ENCODE measurements at regions not wholly inside any gene's neighbourhood (a gene's known extent, or its start where the extent isn't known, plus 50 kb on each side); places are given as distances from the start of the nearest gene placed in this dataset.

- DNase-seq, result no peak
- H3K36me3 Mint-ChIP-seq, result no peaks in the 10 kb centered on the region
- no peak overlapping the region for H3K4me3 Mint-ChIP-seq
- H3K27ac Mint-ChIP-seq, result no peak overlapping the region
- peaks cover 11 to 52% (median 28%) of the 10 kb centered on the region in 6 donors for H3K9me3 Mint-ChIP-seq
- H3K4me1 Mint-ChIP-seq, result no peaks in the 10 kb centered on the region
- H3K27me3 Mint-ChIP-seq (ENCODE audit: low read depth in 3 of 3), result peaks cover 0 to 1% (median 0%) of the 10 kb centered on the region in 3 donors
Measured at GRCh38 chr3:22045882-22046281, 294.9 kb upstream of the ZNF385D start.

GRCh38 chr3:22063500-22063899 is 312.5 kb upstream of the ZNF385D start:
- Mint-ChIP-seq H3K36me3 (no peaks in the 10 kb centered on the region), H3K4me3 (no peak overlapping the region), H3K27me3 (ENCODE audit: low read depth in 3 of 3) (no peaks in the 10 kb centered on the region), H3K27ac (no peak overlapping the region), H3K4me1 (no peaks in the 10 kb centered on the region), H3K9me3 (peaks cover 10 to 46% (median 14%) of the 10 kb centered on the region in 6 donors)
- no peak for DNase-seq

- no peak overlapping the region for H3K27ac Mint-ChIP-seq
- H3K4me1 Mint-ChIP-seq, result no peaks in the 10 kb centered on the region
- H3K36me3 Mint-ChIP-seq, result peaks cover 0 to 3% (median 0%) of the 10 kb centered on the region in 3 donors
- peaks cover 8 to 41% (median 16%) of the 10 kb centered on the region in 6 donors for H3K9me3 Mint-ChIP-seq
- no peak overlapping the region for H3K4me3 Mint-ChIP-seq
- no peak for DNase-seq
- peaks cover 0 to 2% (median 2%) of the 10 kb centered on the region in 3 donors for H3K27me3 Mint-ChIP-seq (ENCODE audit: low read depth in 3 of 3)
Measured at GRCh38 chr3:22068619-22069018, 317.6 kb upstream of the ZNF385D start.

GRCh38 chr3:22088204-22088603 is 337.2 kb upstream of the ZNF385D start:
- H3K36me3 Mint-ChIP-seq, result no peaks in the 10 kb centered on the region
- H3K4me3 Mint-ChIP-seq, result no peak overlapping the region
- H3K4me1 Mint-ChIP-seq, result no peaks in the 10 kb centered on the region
- no peak for DNase-seq
- no peaks in the 10 kb centered on the region for H3K27me3 Mint-ChIP-seq (ENCODE audit: low read depth in 3 of 3)
- H3K27ac Mint-ChIP-seq, result no peak overlapping the region
- peaks cover 0 to 15% (median 8%) of the 10 kb centered on the region in 6 donors for H3K9me3 Mint-ChIP-seq

GRCh38 chr3:22089284-22089683 is 338.3 kb upstream of the ZNF385D start:
- H3K27ac Mint-ChIP-seq, result no peak overlapping the region
- no peaks in the 10 kb centered on the region for H3K36me3 Mint-ChIP-seq
- DNase-seq, result no peak
- H3K4me1 Mint-ChIP-seq, result no peaks in the 10 kb centered on the region
- no peaks in the 10 kb centered on the region for H3K27me3 Mint-ChIP-seq (ENCODE audit: low read depth in 3 of 3)
- no peak overlapping the region for H3K4me3 Mint-ChIP-seq
- H3K9me3 Mint-ChIP-seq, result peaks cover 0 to 15% (median 5%) of the 10 kb centered on the region in 6 donors

- Mint-ChIP-seq H3K36me3 (no peaks in the 10 kb centered on the region), H3K4me1 (no peaks in the 10 kb centered on the region), H3K9me3 (peaks cover 0 to 11% (median 4%) of the 10 kb centered on the region in 6 donors), H3K27me3 (ENCODE audit: low read depth in 3 of 3) (no peaks in the 10 kb centered on the region), H3K4me3 (no peak overlapping the region), H3K27ac (no peak overlapping the region)
- DNase-seq, result no peak
Measured at GRCh38 chr3:22091329-22091728, 340.3 kb upstream of the ZNF385D start.

- Mint-ChIP-seq H3K36me3 (no peaks in the 10 kb centered on the region), H3K9me3 (peaks cover 3 to 22% (median 7%) of the 10 kb centered on the region in 6 donors), H3K27me3 (ENCODE audit: low read depth in 3 of 3) (no peaks in the 10 kb centered on the region), H3K4me3 (no peak overlapping the region), H3K27ac (no peak overlapping the region), H3K4me1 (no peaks in the 10 kb centered on the region)
- DNase-seq, result no peak
Measured at GRCh38 chr3:22098021-22098420, 347.0 kb upstream of the ZNF385D start.

- Mint-ChIP-seq H3K9me3 (peaks cover 0 to 22% (median 9%) of the 10 kb centered on the region in 6 donors), H3K36me3 (no peaks in the 10 kb centered on the region), H3K27ac (no peak overlapping the region), H3K4me3 (no peak overlapping the region), H3K4me1 (no peaks in the 10 kb centered on the region), H3K27me3 (ENCODE audit: low read depth in 3 of 3) (no peaks in the 10 kb centered on the region)
- no peak for DNase-seq
Measured at GRCh38 chr3:22101351-22101750, 350.3 kb upstream of the ZNF385D start.

GRCh38 chr3:22101811-22102210 is 350.8 kb upstream of the ZNF385D start:
- H3K4me1 Mint-ChIP-seq, result no peaks in the 10 kb centered on the region
- peaks cover 2 to 22% (median 11%) of the 10 kb centered on the region in 6 donors for H3K9me3 Mint-ChIP-seq
- DNase-seq, result no peak
- no peak overlapping the region for H3K4me3 Mint-ChIP-seq
- no peak overlapping the region for H3K27ac Mint-ChIP-seq
- H3K27me3 Mint-ChIP-seq (ENCODE audit: low read depth in 3 of 3), result no peaks in the 10 kb centered on the region
- H3K36me3 Mint-ChIP-seq, result no peaks in the 10 kb centered on the region

- H3K4me1 Mint-ChIP-seq, result no peaks in the 10 kb centered on the region
- H3K9me3 Mint-ChIP-seq, result peaks cover 2 to 19% (median 11%) of the 10 kb centered on the region in 6 donors
- no peaks in the 10 kb centered on the region for H3K36me3 Mint-ChIP-seq
- no peak for DNase-seq
- no peak overlapping the region for H3K4me3 Mint-ChIP-seq
- H3K27ac Mint-ChIP-seq, result no peak overlapping the region
- no peaks in the 10 kb centered on the region for H3K27me3 Mint-ChIP-seq (ENCODE audit: low read depth in 3 of 3)
Measured at GRCh38 chr3:22103423-22103822, 352.4 kb upstream of the ZNF385D start.

- Mint-ChIP-seq H3K4me3 (no peak overlapping the region), H3K36me3 (no peaks in the 10 kb centered on the region), H3K27ac (no peak overlapping the region), H3K4me1 (no peaks in the 10 kb centered on the region), H3K9me3 (peaks cover 5 to 20% (median 9%) of the 10 kb centered on the region in 6 donors), H3K27me3 (ENCODE audit: low read depth in 3 of 3) (no peaks in the 10 kb centered on the region)
- DNase-seq, result no peak
Measured at GRCh38 chr3:22106213-22106896, 355.3 kb upstream of the ZNF385D start.

- Mint-ChIP-seq H3K4me1 (no peaks in the 10 kb centered on the region), H3K9me3 (peaks cover 3 to 19% (median 7%) of the 10 kb centered on the region in 6 donors), H3K27me3 (ENCODE audit: low read depth in 3 of 3) (peaks cover 0 to 2% (median 0%) of the 10 kb centered on the region in 3 donors), H3K4me3 (no peak overlapping the region), H3K27ac (no peak overlapping the region), H3K36me3 (no peaks in the 10 kb centered on the region)
- no peak for DNase-seq
Measured at GRCh38 chr3:22111226-22111625, 360.2 kb upstream of the ZNF385D start.

GRCh38 chr3:22113453-22113852 is 362.4 kb upstream of the ZNF385D start:
- H3K4me1 Mint-ChIP-seq, result no peaks in the 10 kb centered on the region
- H3K4me3 Mint-ChIP-seq, result no peak overlapping the region
- peaks cover 0 to 13% (median 3%) of the 10 kb centered on the region in 6 donors for H3K9me3 Mint-ChIP-seq
- H3K36me3 Mint-ChIP-seq, result no peaks in the 10 kb centered on the region
- H3K27ac Mint-ChIP-seq, result no peak overlapping the region
- no peak for DNase-seq
- H3K27me3 Mint-ChIP-seq (ENCODE audit: low read depth in 3 of 3), result peaks cover 0 to 2% (median 0%) of the 10 kb centered on the region in 3 donors

GRCh38 chr3:22115581-22115980 is 364.6 kb upstream of the ZNF385D start:
- Mint-ChIP-seq H3K36me3 (no peaks in the 10 kb centered on the region), H3K9me3 (peaks cover 0 to 2% (median 0%) of the 10 kb centered on the region in 6 donors), H3K4me1 (no peaks in the 10 kb centered on the region), H3K4me3 (no peak overlapping the region), H3K27ac (no peak overlapping the region), H3K27me3 (ENCODE audit: low read depth in 3 of 3) (peaks cover 0 to 2% (median 0%) of the 10 kb centered on the region in 3 donors)
- DNase-seq, result no peak

GRCh38 chr3:22117091-22117490 is 366.1 kb upstream of the ZNF385D start:
- DNase-seq, result no peak
- Mint-ChIP-seq H3K4me3 (no peak overlapping the region), H3K4me1 (no peaks in the 10 kb centered on the region), H3K27me3 (ENCODE audit: low read depth in 3 of 3) (peaks cover 0 to 2% (median 0%) of the 10 kb centered on the region in 3 donors), H3K9me3 (peaks cover 0 to 8% (median 2%) of the 10 kb centered on the region in 6 donors), H3K36me3 (no peaks in the 10 kb centered on the region), H3K27ac (no peak overlapping the region)

Data from immature natural killer cell (primary cell).